HFF-Myc (cell line): ENCODE measurements at regions not wholly inside any gene's neighbourhood (a gene's known extent, or its start where the extent isn't known, plus 50 kb on each side); places are given as distances from the start of the nearest gene placed in this dataset.

Experiments
- DNase-seq: peaks from one replicate; pipeline ENCODE4 v3.0.0-alpha.2; 2011; ENCODE audit warnings: low read depth; ENCODE audit errors: extremely low read depth
- H3K4me3 ChIP-seq: replicated peaks from 2 replicates; pipeline ENCODE4 v1.5.1; 2011; ENCODE audit warnings: low read depth, mild to moderate bottlenecking, control low read depth, low read length
- CTCF ChIP-seq: IDR thresholded peaks from 2 replicates; pipeline ENCODE4 v1.5.1; 2012; ENCODE audit warnings: mild to moderate bottlenecking, low read depth, low read length, control low read depth; ENCODE audit errors: missing control alignments

GRCh38 chr2:217505303-217505702 is 497.5 kb downstream of the TNS1 start:
- no peak for DNase-seq

GRCh38 chr2:217501887-217502286 is 500.9 kb downstream of the TNS1 start:
- no peak for DNase-seq
- no peak for TF ChIP-seq CTCF
- H3K4me3 ChIP-seq: no peak overlapping the region

More at GRCh38 chr2:217505303-217505702, 497.5 kb downstream of the TNS1 start:
- H3K4me3 ChIP-seq: no peak overlapping the region
- TF ChIP-seq CTCF: no peak

- DNase-seq: no peak
- H3K4me3 ChIP-seq: no peak overlapping the region
- no peak for TF ChIP-seq CTCF
Measured at GRCh38 chr2:217497843-217498377, 504.9 kb downstream of the TNS1 start.

- DNase-seq: no peak
- TF ChIP-seq CTCF: no peak
Measured at GRCh38 chr2:217494557-217494956, 508.2 kb downstream of the TNS1 start.

GRCh38 chr2:217491271-217491670 is 511.5 kb downstream of the TNS1 start:
- no peak for TF ChIP-seq CTCF
- no peak overlapping the region for H3K4me3 ChIP-seq
- no peak for DNase-seq

More at GRCh38 chr2:217494557-217494956, 508.2 kb downstream of the TNS1 start:
- no peak overlapping the region for H3K4me3 ChIP-seq

- no peak overlapping the region for H3K4me3 ChIP-seq
- no peak for DNase-seq
- TF ChIP-seq CTCF: no peak
Measured at GRCh38 chr2:217489145-217489960, 513.4 kb downstream of the TNS1 start.
